Eye (tissue), 1 donor: ENCODE measurements at regions not wholly inside any gene's neighbourhood (a gene's known extent, or its start where the extent isn't known, plus 50 kb on each side); places are given as distances from the start of the nearest gene placed in this dataset.

Source experiments
- DNase-seq: peaks from one replicate; pipeline ENCODE4 v3.0.0-alpha.2; 2015

GRCh38 chr11:15379483-15379882, 264.8 kb downstream of the INSC start:
- no peak for DNase-seq

- DNase-seq, result no peak
Observed at GRCh38 chr11:15390857-15391256, 276.1 kb downstream of the INSC start.

- no peak for DNase-seq
Observed at GRCh38 chr11:15396778-15397177, 282.1 kb downstream of the INSC start.

- no peak for DNase-seq
Observed at GRCh38 chr11:15406851-15407351, 292.2 kb downstream of the INSC start.

- DNase-seq, result no peak
Observed at GRCh38 chr11:15412054-15412453, 297.3 kb downstream of the INSC start.

- DNase-seq, result peak; percentile 19
Observed at GRCh38 chr11:15418921-15419320, 304.2 kb downstream of the INSC start.

- no peak for DNase-seq
Observed at GRCh38 chr11:15419696-15420095, 305.0 kb downstream of the INSC start.

GRCh38 chr11:15430381-15430780, 315.7 kb downstream of the INSC start:
- no peak for DNase-seq

- DNase-seq, result no peak
Observed at GRCh38 chr11:15434529-15434928, 319.8 kb downstream of the INSC start.

- no peak for DNase-seq
Observed at GRCh38 chr11:15446315-15446714, 331.6 kb downstream of the INSC start.

- DNase-seq, result peak; percentile 38
Observed at GRCh38 chr11:15446929-15447328, 332.2 kb downstream of the INSC start.

GRCh38 chr11:15451713-15452112, 337.0 kb downstream of the INSC start:
- DNase-seq, result no peak

- no peak for DNase-seq
Observed at GRCh38 chr11:15453211-15453765, 338.6 kb downstream of the INSC start.

- no peak for DNase-seq
Observed at GRCh38 chr11:15468466-15468865, 353.7 kb downstream of the INSC start.

- no peak for DNase-seq
Observed at GRCh38 chr11:15471048-15471894, 356.5 kb downstream of the INSC start.

- DNase-seq, result peak; percentile 24
Observed at GRCh38 chr11:15471895-15472799, 357.4 kb downstream of the INSC start.

GRCh38 chr11:15473954-15474837, 359.5 kb downstream of the INSC start:
- no peak for DNase-seq

- DNase-seq, result peak; percentile 91
Observed at GRCh38 chr11:15476371-15476917, 361.7 kb downstream of the INSC start.

GRCh38 chr11:15481871-15482270, 367.1 kb downstream of the INSC start:
- no peak for DNase-seq

- DNase-seq, result no peak
Observed at GRCh38 chr11:15483205-15483604, 368.5 kb downstream of the INSC start.

- DNase-seq, result no peak
Observed at GRCh38 chr11:15484398-15484797, 369.7 kb downstream of the INSC start.

- DNase-seq, result no peak
Observed at GRCh38 chr11:15485432-15485831, 370.7 kb downstream of the INSC start.
